Skeletal muscle satellite cell (primary cell): ENCODE measurements at regions not wholly inside any gene's neighbourhood (a gene's known extent, or its start where the extent isn't known, plus 50 kb on each side); places are given as distances from the start of the nearest gene placed in this dataset.
"Not testable (repeated sequence)": the region's sequence is repeated elsewhere in the genome, so short reads cannot be mapped to it uniquely, and the experiment has no call there.

Experiments used
- H3K27me3 ChIP-seq: 2 replicates; pipeline ENCODE4 v1.7.0; 2013; ENCODE audit warnings: low read length; ENCODE audit not compliant: control insufficient read depth, insufficient read depth
- H3K36me3 ChIP-seq: 2 replicates; pipeline ENCODE4 v1.7.0; 2013; ENCODE audit warnings: mild to moderate bottlenecking, control low read depth, low read length; ENCODE audit not compliant: insufficient read depth
- H3K4me1 ChIP-seq: 2 replicates; pipeline ENCODE4 v1.7.0; 2013; ENCODE audit warnings: low read length; ENCODE audit not compliant: control insufficient read depth, insufficient read depth
- H3K4me2 ChIP-seq: 2 replicates; pipeline ENCODE4 v1.7.0; 2013; ENCODE audit warnings: mild to moderate bottlenecking, low read length
- H3K4me3 ChIP-seq: 2 replicates; pipeline ENCODE4 v1.7.0; 2013; ENCODE audit warnings: low read length
- H3K9ac ChIP-seq: 2 replicates; pipeline ENCODE4 v1.7.0; 2013; ENCODE audit warnings: mild to moderate bottlenecking, low read depth, low read length, moderate library complexity
- H3K9me3 ChIP-seq: replicated peaks from 2 replicates; pipeline ENCODE4 v1.7.0; 2013; ENCODE audit warnings: mild to moderate bottlenecking, control low read depth, low read length

DNA sequence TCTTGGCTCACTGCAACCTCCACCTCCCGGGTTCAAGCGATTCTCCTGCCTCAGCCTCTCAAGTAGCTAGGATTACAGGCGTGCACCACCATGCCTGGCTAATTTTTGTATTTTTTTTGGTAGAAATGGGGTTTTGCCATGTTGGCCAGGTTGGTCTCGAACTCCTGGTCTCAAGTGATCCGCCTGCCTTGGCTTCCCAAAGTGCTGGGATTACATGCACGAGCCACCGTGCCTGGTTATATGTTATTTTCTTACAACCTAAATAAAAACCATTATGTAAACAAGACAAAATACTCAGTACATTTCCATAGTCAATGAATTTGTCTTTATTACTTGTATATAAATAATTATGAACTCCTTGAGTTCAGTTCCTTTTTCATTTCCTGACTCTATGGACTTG lies 75.7 kb upstream of the TPTE start:
- H3K4me2 ChIP-seq, H3K4me1 ChIP-seq, H3K36me3 ChIP-seq, H3K9me3 ChIP-seq, H3K9ac ChIP-seq, H3K27me3 ChIP-seq, H3K4me3 ChIP-seq: not testable (repeated sequence)

DNA sequence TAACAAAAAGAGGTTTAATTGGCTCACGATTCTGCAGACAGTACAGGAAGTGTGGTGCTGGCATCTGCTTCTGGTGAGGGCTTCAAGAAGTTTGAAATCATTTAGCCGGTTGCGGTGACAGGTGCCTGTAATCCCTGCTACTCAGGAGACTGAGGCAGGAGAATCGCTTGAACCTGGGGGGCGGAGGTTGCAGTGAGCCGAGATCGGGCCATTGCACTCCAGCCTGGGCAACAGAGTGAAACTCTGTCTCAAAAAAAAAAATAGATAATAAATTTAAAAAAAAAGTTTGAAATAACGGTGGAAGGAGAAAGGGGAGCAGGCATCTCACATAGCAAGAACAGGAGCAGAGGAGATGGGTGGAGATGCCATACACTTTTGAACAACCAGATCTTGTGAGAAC lies 71.9 kb upstream of the TPTE start:
- H3K36me3 ChIP-seq, H3K9ac ChIP-seq, H3K9me3 ChIP-seq, H3K4me3 ChIP-seq, H3K27me3 ChIP-seq, H3K4me2 ChIP-seq, H3K4me1 ChIP-seq: not testable (repeated sequence)

DNA sequence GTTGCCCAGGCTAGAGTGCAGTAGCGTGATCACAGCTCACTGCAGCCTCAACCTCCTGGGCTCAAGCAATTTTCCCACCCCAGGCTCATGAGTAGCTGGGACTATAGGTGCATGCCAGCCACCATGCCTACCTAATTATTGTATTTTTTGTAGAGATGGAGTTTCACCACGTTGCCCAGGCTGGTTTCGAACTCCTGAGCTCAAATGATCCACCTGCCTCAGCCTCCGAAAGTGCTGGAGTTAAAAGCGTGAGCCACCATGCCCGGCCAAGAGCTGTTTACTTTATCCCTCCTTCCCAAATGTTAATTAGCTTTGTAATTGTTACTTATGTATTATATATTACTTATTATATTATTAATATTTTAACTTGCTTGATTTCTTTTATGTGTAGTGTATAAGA lies 70.1 kb upstream of the TPTE start:
- not testable (repeated sequence) for H3K9ac ChIP-seq, H3K9me3 ChIP-seq, H3K27me3 ChIP-seq, H3K36me3 ChIP-seq, H3K4me1 ChIP-seq, H3K4me2 ChIP-seq, H3K4me3 ChIP-seq

DNA sequence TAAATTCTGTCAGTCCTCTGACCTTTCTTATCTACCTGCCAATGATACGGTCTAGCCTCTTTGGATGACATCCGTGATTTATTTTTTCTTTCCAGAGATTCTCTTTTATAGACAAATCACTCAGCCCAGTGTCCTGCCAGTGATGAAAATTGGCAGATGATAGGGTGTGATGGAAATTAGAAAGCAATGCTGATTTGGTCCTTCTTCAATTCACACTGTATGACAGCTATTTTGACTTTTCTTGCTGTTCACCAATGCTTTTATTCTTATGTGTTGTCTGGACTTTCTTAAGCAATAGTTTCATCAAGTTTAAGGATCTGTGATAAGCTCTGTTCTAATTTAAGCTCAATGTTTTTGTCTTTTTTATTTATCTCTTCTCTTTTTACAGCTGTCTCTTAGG lies 63.6 kb upstream of the TPTE start:
- H3K27me3 ChIP-seq, H3K9ac ChIP-seq: not testable (repeated sequence)
- H3K9me3 ChIP-seq = peaks cover 24% of the 10 kb centered on the region

DNA sequence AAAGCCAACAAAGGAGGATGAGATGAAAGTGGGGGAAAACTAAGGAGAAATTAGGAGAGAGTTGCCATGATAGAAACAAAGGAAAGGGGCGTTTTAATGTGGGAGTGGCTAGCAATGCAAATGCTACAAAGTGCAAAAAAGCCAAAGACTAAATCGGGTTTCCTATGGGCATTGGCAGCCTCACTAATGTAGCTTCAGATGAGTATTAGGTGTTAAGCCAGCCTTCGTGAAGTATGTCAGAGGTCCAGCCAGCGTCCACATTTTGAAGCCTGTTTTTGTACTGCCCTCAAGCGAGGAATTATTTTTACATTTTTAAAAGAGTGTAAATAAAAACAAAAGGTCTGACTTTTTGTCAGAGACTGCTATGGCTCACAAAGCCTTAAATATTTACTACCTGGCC lies 60.4 kb upstream of the TPTE start:
- H3K27me3 ChIP-seq, H3K4me3 ChIP-seq: not testable (repeated sequence)
- peaks cover 38% of the 10 kb centered on the region for H3K9me3 ChIP-seq

More for the DNA sequence above, 63.6 kb upstream of the TPTE start:
- H3K4me2 ChIP-seq, H3K4me1 ChIP-seq, H3K4me3 ChIP-seq, H3K36me3 ChIP-seq: not testable (repeated sequence)

GRCh38 chr21:10461445-10461844 lies 59.9 kb upstream of the TPTE start:
- H3K36me3 ChIP-seq, H3K4me1 ChIP-seq: not testable (repeated sequence)

More for the DNA sequence above, 60.4 kb upstream of the TPTE start:
- not testable (repeated sequence) for H3K9ac ChIP-seq, H3K4me1 ChIP-seq, H3K36me3 ChIP-seq, H3K4me2 ChIP-seq

DNA sequence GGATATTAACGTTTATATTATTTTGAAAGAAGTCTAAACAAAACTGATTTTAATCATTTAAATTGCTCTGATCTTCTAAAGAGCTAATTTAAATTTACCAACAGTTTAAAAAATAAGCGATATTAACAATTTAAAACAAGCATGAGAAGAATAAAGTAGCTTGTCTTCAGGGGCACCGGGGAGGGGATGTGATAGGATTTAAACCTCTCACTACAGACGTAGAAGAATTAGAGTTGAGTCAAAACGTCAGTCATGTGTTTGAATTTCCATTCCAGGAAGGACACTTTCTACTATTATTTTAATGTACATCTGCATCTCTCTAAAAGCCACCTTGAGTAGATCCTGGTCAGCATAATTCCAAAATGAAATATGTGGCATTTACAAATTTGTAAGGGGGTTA lies 58.2 kb upstream of the TPTE start:
- H3K27me3 ChIP-seq = no peaks in the 10 kb centered on the region
- H3K9ac ChIP-seq = no peak overlapping the region
- no peak overlapping the region for H3K4me3 ChIP-seq
- H3K9me3 ChIP-seq = peaks cover 32% of the 10 kb centered on the region
- H3K36me3 ChIP-seq = no peaks in the 10 kb centered on the region
- H3K4me2 ChIP-seq = no peak overlapping the region
- H3K4me1 ChIP-seq = no peaks in the 10 kb centered on the region

More at GRCh38 chr21:10461445-10461844, 59.9 kb upstream of the TPTE start:
- H3K9ac ChIP-seq, H3K4me3 ChIP-seq, H3K27me3 ChIP-seq, H3K4me2 ChIP-seq: not testable (repeated sequence)
- H3K9me3 ChIP-seq = peaks cover 38% of the 10 kb centered on the region

DNA sequence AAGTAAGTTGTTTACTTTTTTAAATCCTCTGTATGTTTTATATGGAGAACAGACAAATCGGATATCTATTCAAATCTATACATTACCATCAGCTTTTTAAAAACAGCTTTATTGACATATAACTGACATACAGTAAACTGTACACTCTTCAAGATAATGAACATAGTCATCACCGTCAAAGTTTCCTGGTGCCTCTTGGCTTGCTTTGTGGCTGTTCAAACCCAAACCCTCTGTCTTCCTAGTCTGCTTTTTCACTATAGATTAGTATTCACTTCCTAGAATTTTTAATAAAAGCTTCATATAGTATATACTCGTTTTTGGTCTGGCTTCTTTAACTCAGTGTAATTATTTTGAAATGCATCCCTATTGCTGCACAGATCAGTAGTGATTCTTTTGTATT lies 56.4 kb upstream of the TPTE start:
- Histone ChIP-seq H3K27me3 (no peaks in the 10 kb centered on the region), H3K9ac (no peak overlapping the region), H3K4me1 (no peaks in the 10 kb centered on the region), H3K4me3 (no peak overlapping the region), H3K4me2 (no peak overlapping the region), H3K36me3 (no peaks in the 10 kb centered on the region), H3K9me3 (peaks cover 27% of the 10 kb centered on the region)

- H3K27me3 ChIP-seq, H3K4me3 ChIP-seq, H3K36me3 ChIP-seq, H3K9ac ChIP-seq, H3K4me2 ChIP-seq, H3K4me1 ChIP-seq: not testable (repeated sequence)
- peaks cover 21% of the 10 kb centered on the region for H3K9me3 ChIP-seq
These were observed 55.8 kb upstream of the TPTE start for GRCh38 chr21:10465524-10466110.

DNA sequence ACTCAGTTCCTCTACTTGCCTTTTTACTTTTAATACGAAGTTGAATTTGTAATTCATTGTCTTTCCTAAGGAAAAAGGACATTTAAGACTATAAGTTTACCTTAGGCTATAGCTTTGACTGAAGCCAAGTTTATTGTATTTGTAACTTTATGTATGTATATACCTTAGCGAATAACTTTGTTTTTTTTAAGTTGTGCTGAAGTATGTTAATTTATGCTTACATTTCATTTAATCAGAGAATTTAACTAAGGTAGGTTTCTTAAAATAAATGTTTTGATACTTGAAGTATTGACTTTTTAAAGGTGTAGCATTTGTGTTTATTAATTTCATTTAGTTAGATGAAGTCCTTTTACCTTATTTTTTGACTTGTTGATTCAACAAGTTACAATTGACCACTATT lies 55.2 kb upstream of the TPTE start:
- H3K27me3 ChIP-seq = no peaks in the 10 kb centered on the region
- H3K4me2 ChIP-seq = no peak overlapping the region
- no peak overlapping the region for H3K9ac ChIP-seq
- H3K9me3 ChIP-seq = peaks cover 17% of the 10 kb centered on the region
- no peaks in the 10 kb centered on the region for H3K36me3 ChIP-seq
- no peak overlapping the region for H3K4me3 ChIP-seq
- no peaks in the 10 kb centered on the region for H3K4me1 ChIP-seq
